ENCODE measurements at regions not wholly inside any gene's neighbourhood (a gene's known extent, or its start where the extent isn't known, plus 50 kb on each side); places are given as distances from the start of the nearest gene placed in this dataset.

DNA sequence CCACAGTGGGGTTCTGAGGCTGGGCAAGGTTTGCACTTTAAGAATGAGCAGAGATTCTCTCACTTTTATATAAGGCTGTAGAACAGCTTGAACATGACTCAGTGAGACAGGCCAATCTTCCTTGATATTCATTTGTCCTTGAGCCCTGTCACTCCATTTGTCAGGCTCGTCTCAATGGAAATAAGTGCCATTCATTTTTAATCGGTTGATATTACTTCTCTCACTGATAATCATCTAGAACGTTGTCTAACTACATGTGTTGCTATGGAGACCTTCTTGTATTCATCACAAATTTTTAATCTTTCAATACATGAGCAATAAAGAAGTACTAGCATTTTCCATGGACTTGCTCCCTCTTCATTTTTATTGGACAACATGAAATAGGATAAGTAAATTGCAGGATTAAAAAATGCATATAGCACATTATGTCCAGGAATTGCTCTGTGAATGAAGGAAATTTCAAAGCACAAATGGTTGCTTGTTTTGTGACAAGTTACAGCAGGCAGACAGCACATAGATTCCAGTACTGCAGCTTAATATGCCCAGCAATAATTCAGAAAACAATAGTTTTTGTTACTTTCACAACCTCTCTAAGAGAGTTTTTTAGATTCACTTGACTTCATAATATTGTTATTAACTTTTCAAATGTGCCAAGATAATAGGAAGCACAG lies 1178.4 kb upstream of the ATXN8OS start:
- Histone ChIP-seq H3F3A (ENCODE audit: insufficient read depth) (no peaks in the 10 kb centered on the region), H3K4me2 (ENCODE audit: unreplicated experiment) (no peak overlapping the region), H3K4me1 (ENCODE audit: insufficient read depth) (no peaks in the 10 kb centered on the region), H3K27me3 (replicated peaks; ENCODE audit: insufficient read depth) (no peaks in the 10 kb centered on the region), H3K4me3 (no peak overlapping the region), H2AFZ (no peak overlapping the region), H3K9ac (no peak overlapping the region), H3K9me2 (ENCODE audit: insufficient read depth) (no peaks in the 10 kb centered on the region), H3K27ac (no peak overlapping the region), H3K36me3 (ENCODE audit: low read depth) (no peaks in the 10 kb centered on the region), H3K79me2 (ENCODE audit: insufficient read depth) (no peaks in the 10 kb centered on the region), H3K9me3 (ENCODE audit: low read depth) (no peaks in the 10 kb centered on the region), H4K20me1 (ENCODE audit: insufficient read depth) (no peaks in the 10 kb centered on the region)
- WGBS, 2 experiments (ENCODE audit: low coverage in 1 of 2, low lambda C conversion rate in 2 of 2, missing lambda C conversion rate in 2 of 2): 4 to 12% methylated on average over 3 of the region's 3 CpGs
- TF ChIP-seq EZH2 (IDR thresholded peaks at IDR 0.05; ENCODE audit: insufficient read depth, poor library complexity, severe bottlenecking): no peak
- TF ChIP-seq EZH2phosphoT487 (IDR thresholded peaks at IDR 0.05; ENCODE audit: insufficient read depth, low read depth): no peak
- no peak for DNase-seq
- in situ Hi-C loops (cut with MboI): no loop called here

DNA sequence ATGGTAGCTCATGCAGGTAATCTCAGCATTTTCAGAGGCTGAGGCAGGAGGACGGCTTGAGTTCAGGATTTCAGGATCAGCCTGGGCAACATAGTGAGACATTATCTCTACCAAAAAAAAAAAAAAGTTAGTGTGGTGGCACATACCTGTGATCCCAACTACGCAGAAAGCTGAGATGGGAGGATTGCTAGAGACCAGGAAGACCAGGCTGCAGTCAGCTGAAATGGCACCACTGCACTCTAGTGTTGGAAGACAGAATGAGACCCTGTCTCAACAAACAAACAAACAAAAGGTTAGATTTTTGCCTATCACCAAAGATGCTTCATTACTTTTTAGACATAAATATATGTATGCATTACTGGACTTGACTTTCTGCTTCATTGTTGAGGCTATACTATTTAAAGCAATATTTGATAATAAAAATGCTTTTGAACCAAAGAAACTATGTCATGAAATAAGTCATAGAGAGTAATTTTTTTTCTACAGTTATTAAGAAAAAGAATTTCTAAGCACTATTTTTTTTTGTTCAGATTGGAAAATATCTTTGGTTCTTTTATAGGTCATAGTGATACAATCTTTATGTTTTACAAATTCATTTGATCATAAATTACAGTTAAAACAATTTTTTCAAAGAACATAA lies 1180.1 kb upstream of the ATXN8OS start:
- in situ Hi-C loops (cut with MboI): no loop called here

DNA sequence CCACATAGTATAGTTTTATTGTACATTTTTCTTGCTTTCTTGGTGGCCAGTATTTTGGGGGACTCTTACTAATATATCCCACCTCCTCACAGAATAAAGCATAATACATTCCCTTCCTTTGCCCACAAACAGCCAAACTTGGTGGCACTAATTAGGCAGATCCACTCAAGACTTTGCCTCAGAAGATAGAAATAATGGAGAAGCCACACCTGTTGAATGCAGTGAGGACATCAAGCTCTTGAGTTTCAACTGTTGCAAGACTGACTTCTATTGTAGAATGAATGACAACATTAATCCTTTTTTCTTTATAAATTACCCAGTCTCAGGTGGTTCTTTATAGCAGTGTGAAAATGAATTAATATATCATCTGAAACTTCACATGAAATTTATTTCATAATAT lies 1183.6 kb upstream of the ATXN8OS start:
- no peak overlapping the region for H3K4me3 ChIP-seq
- no peaks in the 10 kb centered on the region for H3K9me3 ChIP-seq (ENCODE audit: low read depth)
- no peak overlapping the region for H3K9ac ChIP-seq
- no peaks in the 10 kb centered on the region for H4K20me1 ChIP-seq (ENCODE audit: insufficient read depth)
- H3K9me2 ChIP-seq (ENCODE audit: insufficient read depth): no peaks in the 10 kb centered on the region
- TF ChIP-seq EZH2 (IDR thresholded peaks at IDR 0.05; ENCODE audit: insufficient read depth, poor library complexity, severe bottlenecking) (no peak), EZH2phosphoT487 (IDR thresholded peaks at IDR 0.05; ENCODE audit: insufficient read depth, low read depth) (no peak)
- no peaks in the 10 kb centered on the region for H3K36me3 ChIP-seq (ENCODE audit: low read depth)
- no peaks in the 10 kb centered on the region for H3F3A ChIP-seq (ENCODE audit: insufficient read depth)
- DNase-seq: no peak
- H3K79me2 ChIP-seq (ENCODE audit: insufficient read depth): no peaks in the 10 kb centered on the region
- no peak overlapping the region for H3K4me2 ChIP-seq (ENCODE audit: unreplicated experiment)
- H3K27me3 ChIP-seq (replicated peaks; ENCODE audit: insufficient read depth): no peaks in the 10 kb centered on the region
- in situ Hi-C loops (cut with MboI): no loop called here
- no peak overlapping the region for H3K27ac ChIP-seq
- no peaks in the 10 kb centered on the region for H3K4me1 ChIP-seq (ENCODE audit: insufficient read depth)
- no peak overlapping the region for H2AFZ ChIP-seq

More for the DNA sequence above, 1180.1 kb upstream of the ATXN8OS start:
- Histone ChIP-seq H3K27ac (no peak overlapping the region), H3K9me2 (ENCODE audit: insufficient read depth) (no peaks in the 10 kb centered on the region), H3K79me2 (ENCODE audit: insufficient read depth) (no peaks in the 10 kb centered on the region), H3K4me1 (ENCODE audit: insufficient read depth) (no peaks in the 10 kb centered on the region), H3K9me3 (ENCODE audit: low read depth) (no peaks in the 10 kb centered on the region), H3F3A (ENCODE audit: insufficient read depth) (no peaks in the 10 kb centered on the region), H2AFZ (no peak overlapping the region), H4K20me1 (ENCODE audit: insufficient read depth) (no peaks in the 10 kb centered on the region), H3K27me3 (replicated peaks; ENCODE audit: insufficient read depth) (no peaks in the 10 kb centered on the region), H3K36me3 (ENCODE audit: low read depth) (no peaks in the 10 kb centered on the region), H3K4me2 (ENCODE audit: unreplicated experiment) (no peak overlapping the region), H3K9ac (no peak overlapping the region), H3K4me3 (no peak overlapping the region)
- no peak for TF ChIP-seq EZH2 (IDR thresholded peaks at IDR 0.05; ENCODE audit: insufficient read depth, poor library complexity, severe bottlenecking)
- no peak for TF ChIP-seq EZH2phosphoT487 (IDR thresholded peaks at IDR 0.05; ENCODE audit: insufficient read depth, low read depth)
- no peak for DNase-seq
- 10 to 13% methylated on average over 2 of the region's 2 CpGs for WGBS, 2 experiments (ENCODE audit: low coverage in 1 of 2, low lambda C conversion rate in 2 of 2, missing lambda C conversion rate in 2 of 2)

DNA sequence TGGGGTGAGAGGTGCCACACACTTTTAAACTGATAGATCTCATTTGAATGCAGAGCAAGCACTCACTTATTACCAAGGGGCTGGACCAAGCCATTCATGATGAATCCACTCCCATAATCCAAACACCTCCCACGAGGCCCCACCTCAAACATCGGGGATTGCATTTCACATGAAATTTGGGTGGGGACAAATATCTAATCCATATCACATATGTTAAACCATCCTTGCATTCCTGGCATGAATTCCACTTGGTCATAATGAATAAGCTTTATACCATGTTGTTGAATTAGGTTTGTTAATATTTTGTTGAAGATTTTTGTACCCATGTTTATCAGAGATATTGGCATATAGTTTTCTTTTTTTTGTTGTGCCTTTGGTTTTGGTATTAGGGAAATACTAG lies 1198.7 kb upstream of the ATXN8OS start:
- in situ Hi-C loops (cut with MboI): no loop called here
- WGBS, 2 experiments (ENCODE audit: low coverage in 1 of 2, low lambda C conversion rate in 2 of 2, missing lambda C conversion rate in 2 of 2): 29 to 33% methylated on average over 2 of the region's 2 CpGs
- H2AFZ ChIP-seq: no peak overlapping the region
- H3K27me3 ChIP-seq (replicated peaks; ENCODE audit: insufficient read depth): no peaks in the 10 kb centered on the region
- no peaks in the 10 kb centered on the region for H3F3A ChIP-seq (ENCODE audit: insufficient read depth)
- DNase-seq: no peak
- H3K4me2 ChIP-seq (ENCODE audit: unreplicated experiment): no peak overlapping the region
- no peak overlapping the region for H3K9ac ChIP-seq
- H3K36me3 ChIP-seq (ENCODE audit: low read depth): no peaks in the 10 kb centered on the region
- H3K4me3 ChIP-seq: no peak overlapping the region
- TF ChIP-seq EZH2phosphoT487 (IDR thresholded peaks at IDR 0.05; ENCODE audit: insufficient read depth, low read depth) (no peak), EZH2 (IDR thresholded peaks at IDR 0.05; ENCODE audit: insufficient read depth, poor library complexity, severe bottlenecking) (no peak)
- H3K9me3 ChIP-seq (ENCODE audit: low read depth): peaks cover 6% of the 10 kb centered on the region
- no peaks in the 10 kb centered on the region for H3K4me1 ChIP-seq (ENCODE audit: insufficient read depth)
- no peaks in the 10 kb centered on the region for H4K20me1 ChIP-seq (ENCODE audit: insufficient read depth)
- no peak overlapping the region for H3K27ac ChIP-seq
- no peaks in the 10 kb centered on the region for H3K9me2 ChIP-seq (ENCODE audit: insufficient read depth)
- H3K79me2 ChIP-seq (ENCODE audit: insufficient read depth): no peaks in the 10 kb centered on the region

Data from GM23248 (cell line).